OCI-LY1 (cell line): ENCODE measurements at regions not wholly inside any gene's neighbourhood (a gene's known extent, or its start where the extent isn't known, plus 50 kb on each side); places are given as distances from the start of the nearest gene placed in this dataset.

Experiments used
- EZH2 ChIP-seq: fragments of 200-600 bp; sonication (generic), shearing (Covaris generic); IDR thresholded peaks from 2 replicates; pipeline ENCODE4 v1.8.0; 2017; ENCODE audit warnings: borderline replicate concordance, mixed run types, mild to moderate bottlenecking, antibody characterized with exemption, low read length, moderate library complexity, mixed read lengths
- TF ChIP-seq, protein P1 (sequence below): fragments of 200-600 bp; sonication (generic), shearing (Covaris generic); IDR thresholded peaks from 2 replicates; pipeline ENCODE4 v1.5.1; 2017; ENCODE audit warnings: mild to moderate bottlenecking, antibody characterized with exemption, low read length, moderate library complexity, mixed read lengths

DNA sequence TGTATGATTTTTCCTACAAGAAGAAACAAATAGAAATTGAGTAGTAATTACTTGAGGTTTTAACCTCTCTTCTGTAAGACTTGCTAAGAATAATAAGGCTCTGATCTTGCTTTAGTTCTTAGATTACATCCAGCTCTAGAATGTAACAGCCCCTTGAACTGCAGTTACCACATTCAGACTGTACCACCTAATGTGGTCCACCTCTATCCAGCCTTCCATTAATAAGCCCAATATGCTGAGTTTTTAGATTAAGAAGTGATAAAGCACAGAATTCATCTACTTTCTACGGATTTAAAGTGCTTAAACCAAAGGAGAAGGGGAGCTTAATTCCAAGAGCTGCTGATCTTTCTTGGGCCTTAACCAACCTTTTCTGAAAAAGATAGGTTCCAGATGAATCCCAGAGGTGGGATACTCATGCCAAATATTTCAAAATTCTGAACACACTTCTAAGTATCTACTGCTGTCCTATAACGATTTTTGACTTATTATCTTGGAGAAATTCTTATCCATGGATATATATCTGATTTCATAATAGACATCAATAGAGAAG lies 131.5 kb downstream of the ZNF608 start:
- TF ChIP-seq, protein P1, sequence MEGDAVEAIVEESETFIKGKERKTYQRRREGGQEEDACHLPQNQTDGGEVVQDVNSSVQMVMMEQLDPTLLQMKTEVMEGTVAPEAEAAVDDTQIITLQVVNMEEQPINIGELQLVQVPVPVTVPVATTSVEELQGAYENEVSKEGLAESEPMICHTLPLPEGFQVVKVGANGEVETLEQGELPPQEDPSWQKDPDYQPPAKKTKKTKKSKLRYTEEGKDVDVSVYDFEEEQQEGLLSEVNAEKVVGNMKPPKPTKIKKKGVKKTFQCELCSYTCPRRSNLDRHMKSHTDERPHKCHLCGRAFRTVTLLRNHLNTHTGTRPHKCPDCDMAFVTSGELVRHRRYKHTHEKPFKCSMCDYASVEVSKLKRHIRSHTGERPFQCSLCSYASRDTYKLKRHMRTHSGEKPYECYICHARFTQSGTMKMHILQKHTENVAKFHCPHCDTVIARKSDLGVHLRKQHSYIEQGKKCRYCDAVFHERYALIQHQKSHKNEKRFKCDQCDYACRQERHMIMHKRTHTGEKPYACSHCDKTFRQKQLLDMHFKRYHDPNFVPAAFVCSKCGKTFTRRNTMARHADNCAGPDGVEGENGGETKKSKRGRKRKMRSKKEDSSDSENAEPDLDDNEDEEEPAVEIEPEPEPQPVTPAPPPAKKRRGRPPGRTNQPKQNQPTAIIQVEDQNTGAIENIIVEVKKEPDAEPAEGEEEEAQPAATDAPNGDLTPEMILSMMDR, result no peak
- TF ChIP-seq EZH2, result no peak
